Pancreas (tissue), 10 donors: ENCODE measurements at regions not wholly inside any gene's neighbourhood (a gene's known extent, or its start where the extent isn't known, plus 50 kb on each side); places are given as distances from the start of the nearest gene placed in this dataset.

ENCODE experiments used
- ATAC-seq, 4 donors: fragments of 200-7000 bp; cut with Tn5 transposase; one replicate each; pipeline versions ENCODE4 v1.8.0 to v1.9.1; 2020; ENCODE audit warnings: mild to moderate bottlenecking in 4 of 4, moderate library complexity in 4 of 4
- DNase-seq, 6 donors: peaks; one replicate each; pipeline ENCODE4 v3.0.0-alpha.2; 2020
- FAIRE-seq: peaks from 2 replicates; lab custom pipeline; 2012; peaks lifted over from hg19 to GRCh38; lab: Jason Lieb, UNC
- H3K27ac ChIP-seq, 4 donors: fragments of 200-600 bp; sonication (generic); 1 replicate in 3 of 4; 2 replicates in 1 of 4; pipeline versions ENCODE4 v1.5.0 to v1.8.0; 2020
- H3K27me3 ChIP-seq, 4 donors: fragments of 200-600 bp; one replicate each; pipeline ENCODE4 v1.8.0; 2021
- H3K36me3 ChIP-seq, 3 donors: fragments of 200-600 bp; sonication (generic) in 1 of 3; one replicate each; pipeline versions ENCODE4 v1.5.0 to v1.8.0; 2020 to 2021
- H3K4me1 ChIP-seq, 3 donors: fragments of 200-600 bp; one replicate each; pipeline ENCODE4 v1.8.0; 2021
- H3K4me3 ChIP-seq, 4 donors: fragments of 200-600 bp; sonication (generic) in 2 of 4; one replicate each; pipeline versions ENCODE4 v1.5.0 to v1.8.0; 2020 to 2021
- H3K9me3 ChIP-seq, 4 donors: fragments of 200-600 bp; one replicate each; pipeline ENCODE4 v1.8.0; 2021
- WGBS, 2 donors: extraction: QIAGEN DNeasy Blood & Tissue Kit; methylation state at CpG; one replicate each; pipeline ENCODE4 v1.1.7; 2013; 5-methylcytosine and 5-hydroxymethylcytosine counted together
- intact Hi-C, 3 donors: fragments of 100-400 bp; cut with DNase I; formaldehyde crosslinking; loops; one replicate each; pipeline versions ENCODE4 v1.11.1 to v1.14.2; 2022
- TF ChIP-seq, protein P1 (sequence below), 4 donors: fragments of 200-600 bp; sonication (generic) in 3 of 4; IDR thresholded peaks; one replicate each; pipeline versions ENCODE4 v1.5.0 to v1.8.0; 2021; ENCODE audit warnings: antibody characterized with exemption in 4 of 4
- donor health status: healthy with polysubstance abuse.
- donor health status: DM: no; HTN: no; CAD: no; lungs with moderate emphysema.
- donor health status: DM: no; HTN: no; CAD: no.
- donor health status: control.
- donor health status: control.
- donor health status: Bipolar disorder and iron deficiency.
- donor health status: DM: yes; HTN: yes; CAD: no.
- donor health status: DM: no; HTN: no; CAD: no.
- donor health status: DM: no; HTN: no; CAD: no.
- donor health status: DM: yes; HTN: yes; CAD: no.

DNA sequence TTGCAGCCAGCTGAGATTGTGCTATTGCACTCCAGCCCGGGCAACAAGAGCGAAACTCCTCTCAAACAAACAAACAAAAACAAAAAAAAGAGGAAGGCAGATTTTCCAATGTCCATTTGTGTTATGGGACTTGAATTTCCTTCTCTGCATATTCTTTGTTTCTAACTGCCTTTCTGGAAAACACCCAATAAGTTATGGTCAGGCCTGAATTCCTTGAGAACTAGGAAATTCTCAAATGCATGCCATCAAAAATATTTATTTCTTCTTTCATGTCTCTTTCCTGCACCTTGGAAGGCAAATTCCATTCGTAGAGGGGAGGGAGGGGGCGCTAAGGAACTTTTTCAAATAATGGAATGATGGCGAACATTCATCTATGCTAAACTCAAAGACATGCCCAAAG, 117.6 kb upstream of the TMCC3 start:
- intact Hi-C loops: no loop called here
- peaks cover 0 to 7% (median 0%) of the 10 kb centered on the region in 3 donors for H3K4me1 ChIP-seq
- no peaks in the 10 kb centered on the region for H3K9me3 ChIP-seq
- FAIRE-seq (no peak), ATAC-seq (no peak), DNase-seq (no peak)
- no peak overlapping the region for H3K27ac ChIP-seq
- no peaks in the 10 kb centered on the region for H3K36me3 ChIP-seq
- WGBS, 2 donors: 69 to 86% methylated on average over 5 of the region's 5 CpGs
- TF ChIP-seq, protein P1, sequence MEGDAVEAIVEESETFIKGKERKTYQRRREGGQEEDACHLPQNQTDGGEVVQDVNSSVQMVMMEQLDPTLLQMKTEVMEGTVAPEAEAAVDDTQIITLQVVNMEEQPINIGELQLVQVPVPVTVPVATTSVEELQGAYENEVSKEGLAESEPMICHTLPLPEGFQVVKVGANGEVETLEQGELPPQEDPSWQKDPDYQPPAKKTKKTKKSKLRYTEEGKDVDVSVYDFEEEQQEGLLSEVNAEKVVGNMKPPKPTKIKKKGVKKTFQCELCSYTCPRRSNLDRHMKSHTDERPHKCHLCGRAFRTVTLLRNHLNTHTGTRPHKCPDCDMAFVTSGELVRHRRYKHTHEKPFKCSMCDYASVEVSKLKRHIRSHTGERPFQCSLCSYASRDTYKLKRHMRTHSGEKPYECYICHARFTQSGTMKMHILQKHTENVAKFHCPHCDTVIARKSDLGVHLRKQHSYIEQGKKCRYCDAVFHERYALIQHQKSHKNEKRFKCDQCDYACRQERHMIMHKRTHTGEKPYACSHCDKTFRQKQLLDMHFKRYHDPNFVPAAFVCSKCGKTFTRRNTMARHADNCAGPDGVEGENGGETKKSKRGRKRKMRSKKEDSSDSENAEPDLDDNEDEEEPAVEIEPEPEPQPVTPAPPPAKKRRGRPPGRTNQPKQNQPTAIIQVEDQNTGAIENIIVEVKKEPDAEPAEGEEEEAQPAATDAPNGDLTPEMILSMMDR (IDR thresholded peaks at IDR 0.05): no peak
- no peaks in the 10 kb centered on the region for H3K27me3 ChIP-seq
- no peak overlapping the region for H3K4me3 ChIP-seq

DNA sequence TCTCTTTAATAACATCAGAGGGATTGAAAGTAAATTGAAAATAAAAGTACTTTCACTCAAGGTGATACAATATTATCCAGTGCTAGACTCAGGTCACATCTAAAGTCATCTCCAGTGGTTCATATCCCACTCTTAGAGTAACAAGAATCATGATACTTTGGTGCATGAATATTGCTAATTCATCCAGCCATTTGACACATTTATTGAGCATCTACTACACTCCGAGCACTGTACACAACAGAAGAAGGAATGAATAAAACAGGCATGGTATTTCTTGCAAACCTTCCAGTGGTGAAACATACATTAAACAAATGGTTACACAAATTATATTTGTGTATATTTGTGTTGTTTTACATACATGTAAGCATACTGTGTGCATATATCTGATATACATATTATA, 116.0 kb upstream of the TMCC3 start:
- FAIRE-seq: no peak
- no peak for ATAC-seq
- Histone ChIP-seq H3K27ac (no peak overlapping the region), H3K9me3 (no peaks in the 10 kb centered on the region), H3K4me1 (peaks cover 0 to 7% (median 0%) of the 10 kb centered on the region in 3 donors), H3K36me3 (no peaks in the 10 kb centered on the region), H3K4me3 (no peak overlapping the region), H3K27me3 (no peaks in the 10 kb centered on the region)
- DNase-seq: no peak
- TF ChIP-seq, protein P1 (IDR thresholded peaks at IDR 0.05): no peak
- intact Hi-C loops: no loop called here
- 90 to 97% methylated on average over 1 of the region's 1 CpG for WGBS, 2 donors

DNA sequence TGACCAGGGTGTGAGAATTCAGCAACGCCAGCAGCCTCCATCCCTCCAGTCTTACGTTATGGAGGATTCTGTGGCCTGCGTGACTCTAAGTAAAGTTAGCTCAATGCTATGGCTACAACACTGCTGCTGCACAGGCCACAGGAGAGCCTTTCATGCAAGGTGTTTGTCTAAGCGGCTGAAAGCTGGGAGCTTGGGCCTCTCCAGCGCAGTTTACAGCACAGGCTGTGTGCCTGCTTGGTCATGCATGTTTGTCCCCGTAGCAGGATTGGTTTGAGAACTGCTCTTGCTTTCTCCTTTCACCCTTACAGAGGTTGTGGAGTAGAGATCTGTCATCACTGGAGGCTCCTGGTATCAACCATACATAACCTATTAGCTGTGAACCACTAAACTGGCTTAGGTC, 113.1 kb upstream of the TMCC3 start:
- no peaks in the 10 kb centered on the region for H3K36me3 ChIP-seq
- H3K9me3 ChIP-seq: no peaks in the 10 kb centered on the region
- no peak overlapping the region for H3K27ac ChIP-seq
- H3K4me1 ChIP-seq: no peaks in the 10 kb centered on the region
- intact Hi-C loops: no loop called here
- no peak overlapping the region for H3K4me3 ChIP-seq
- FAIRE-seq: no peak
- peak in 2 of 4 donors; percentile 41 to 49 for ATAC-seq
- TF ChIP-seq, protein P1 (IDR thresholded peaks at IDR 0.05): no peak
- 83 to 90% methylated on average over 6 of the region's 6 CpGs for WGBS, 2 donors
- H3K27me3 ChIP-seq: no peaks in the 10 kb centered on the region
- DNase-seq: no peak

DNA sequence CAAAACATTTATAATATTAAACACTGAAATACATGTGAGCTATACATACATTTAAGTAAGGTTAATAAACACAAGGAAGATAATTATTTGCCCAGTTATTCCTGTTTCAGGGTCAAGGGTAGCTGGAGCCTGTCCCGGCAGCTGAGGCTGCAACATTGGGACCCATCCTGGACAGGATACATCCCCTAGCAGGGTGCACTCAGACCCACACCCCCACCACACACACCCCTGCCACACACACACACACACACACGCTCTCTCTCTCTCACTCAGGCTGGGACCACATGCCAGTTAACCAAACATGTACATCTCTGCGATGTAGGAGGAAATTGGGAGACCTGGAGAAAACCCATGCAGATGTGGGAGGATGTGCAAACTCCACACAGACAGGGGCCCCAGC, 112.6 kb upstream of the TMCC3 start:
- no peaks in the 10 kb centered on the region for H3K36me3 ChIP-seq
- H3K27me3 ChIP-seq: no peaks in the 10 kb centered on the region
- no peak for ATAC-seq
- H3K27ac ChIP-seq: no peak overlapping the region
- H3K4me3 ChIP-seq: no peak overlapping the region
- no peak for FAIRE-seq
- DNase-seq: no peak
- WGBS, 2 donors: 65 to 79% methylated on average over 3 of the region's 3 CpGs
- intact Hi-C loops: no loop called here
- no peaks in the 10 kb centered on the region for H3K9me3 ChIP-seq
- H3K4me1 ChIP-seq: no peaks in the 10 kb centered on the region
- TF ChIP-seq, protein P1 (IDR thresholded peaks at IDR 0.05): no peak

DNA sequence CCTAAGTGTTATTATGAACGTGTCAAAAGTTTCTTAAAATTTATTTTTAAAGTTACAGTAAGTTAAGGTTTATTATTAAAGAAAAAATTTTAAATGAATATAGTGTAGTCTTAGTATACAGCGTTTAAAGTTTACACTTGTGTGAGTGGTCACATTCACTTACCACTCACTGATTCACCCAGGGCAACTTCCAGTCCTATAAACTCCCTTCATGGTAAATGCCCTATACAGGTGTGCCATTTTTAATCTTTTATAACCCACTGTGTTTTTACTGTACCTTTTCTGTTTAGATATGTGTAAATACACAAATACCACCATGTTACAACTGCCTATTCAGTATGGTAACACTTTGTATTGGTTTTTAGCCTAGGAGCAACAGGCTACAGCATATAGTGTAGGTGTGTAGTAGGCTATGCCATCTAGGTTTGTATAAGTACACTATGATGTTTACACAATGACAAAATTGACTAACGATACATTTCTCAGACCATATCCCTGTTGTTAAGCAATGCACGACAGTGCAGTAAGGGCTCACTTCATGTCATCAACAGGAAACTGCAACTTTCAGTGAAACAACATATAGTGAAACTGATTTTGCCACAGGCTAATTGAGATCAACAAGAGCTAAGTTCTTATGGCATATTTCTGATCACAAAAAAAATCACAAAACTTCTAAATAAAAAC, 112.0 kb upstream of the TMCC3 start:
- no peak overlapping the region for H3K27ac ChIP-seq
- FAIRE-seq (no peak), DNase-seq (no peak), ATAC-seq (no peak)
- no peak overlapping the region for H3K4me3 ChIP-seq
- H3K27me3 ChIP-seq: no peaks in the 10 kb centered on the region
- H3K36me3 ChIP-seq: no peaks in the 10 kb centered on the region
- no peaks in the 10 kb centered on the region for H3K9me3 ChIP-seq
- H3K4me1 ChIP-seq: no peaks in the 10 kb centered on the region
- TF ChIP-seq, protein P1 (IDR thresholded peaks at IDR 0.05): no peak
- intact Hi-C loops: no loop called here
- 44 to 53% methylated on average over 4 of the region's 4 CpGs for WGBS, 2 donors
